HUDEP-2 (cell line): ENCODE measurements at regions not wholly inside any gene's neighbourhood (a gene's known extent, or its start where the extent isn't known, plus 50 kb on each side); places are given as distances from the start of the nearest gene placed in this dataset.

Experiments used
- DNase-seq, 76 experiments: peaks; one replicate each; lab custom pipeline; 2025; ENCODE audit not compliant: unreplicated experiment in 76 of 76; lab: John Stamatoyannopoulos, UW

- no peak for DNase-seq
Measured at GRCh38 chr9:113695901-113696300, 180.2 kb upstream of the ZNF618 start.

GRCh38 chr9:113701774-113702755 is 174.0 kb upstream of the ZNF618 start:
- DNase-seq, result no peak

DNA sequence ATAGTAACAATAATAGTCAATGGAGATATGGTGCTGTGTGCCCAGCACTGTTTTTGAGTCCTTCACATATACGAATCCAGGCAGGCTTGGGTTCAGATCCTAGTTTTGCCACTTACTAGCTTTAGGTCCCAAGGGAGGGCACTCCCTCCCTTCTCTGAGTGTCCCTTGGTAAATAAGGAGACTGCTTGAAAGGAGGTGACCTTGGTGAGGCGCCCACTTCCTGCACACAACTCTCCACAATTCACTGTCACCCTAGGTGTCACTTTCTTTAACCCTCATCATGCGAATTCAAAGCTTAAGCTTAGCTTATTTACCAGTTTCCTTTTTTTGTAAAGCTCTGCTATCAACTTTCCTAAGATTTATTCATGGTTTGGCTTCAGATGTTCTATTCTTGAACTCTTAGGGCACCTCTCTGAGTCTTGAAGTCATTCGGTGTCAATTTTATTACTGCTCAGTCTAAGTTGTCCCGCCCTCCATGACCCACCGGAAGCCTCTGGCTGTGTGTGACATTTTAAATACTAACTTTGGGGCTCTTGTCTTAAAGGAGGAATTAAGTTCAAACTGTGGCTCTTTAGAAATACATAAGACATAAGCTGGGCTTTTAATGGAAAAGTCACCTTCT is 170.7 kb upstream of the ZNF618 start:
- DNase-seq, result no peak

DNA sequence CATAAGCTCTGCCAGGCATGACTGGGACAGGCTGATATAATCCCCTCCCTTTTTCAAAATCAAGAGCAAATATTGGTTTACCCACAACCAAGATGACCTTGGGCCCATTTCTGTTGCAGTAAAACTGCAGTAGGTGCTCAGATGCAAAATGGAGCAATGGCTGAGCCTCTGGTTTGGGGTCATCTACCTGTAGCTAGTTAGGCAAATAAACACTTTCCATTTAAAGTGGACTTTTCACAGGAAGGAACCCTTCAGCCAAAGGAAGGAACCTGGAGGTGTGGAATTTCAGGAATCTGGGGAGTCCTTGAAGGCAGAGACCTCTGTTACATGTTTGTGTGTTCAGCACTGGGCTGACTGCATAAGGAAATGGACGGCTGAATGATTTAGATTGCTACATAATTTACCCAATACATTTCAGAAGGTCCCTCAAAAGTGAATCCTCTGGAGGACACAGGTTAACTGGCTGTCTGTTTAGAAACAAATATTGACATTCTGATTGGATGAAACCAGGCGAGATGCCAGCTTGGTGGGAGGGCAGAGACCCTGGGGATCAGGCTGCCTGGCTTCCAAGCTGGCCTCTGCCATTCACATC is 170.1 kb upstream of the ZNF618 start:
- DNase-seq, result no peak

GRCh38 chr9:113707953-113708695 is 168.0 kb upstream of the ZNF618 start:
- no peak for DNase-seq

DNA sequence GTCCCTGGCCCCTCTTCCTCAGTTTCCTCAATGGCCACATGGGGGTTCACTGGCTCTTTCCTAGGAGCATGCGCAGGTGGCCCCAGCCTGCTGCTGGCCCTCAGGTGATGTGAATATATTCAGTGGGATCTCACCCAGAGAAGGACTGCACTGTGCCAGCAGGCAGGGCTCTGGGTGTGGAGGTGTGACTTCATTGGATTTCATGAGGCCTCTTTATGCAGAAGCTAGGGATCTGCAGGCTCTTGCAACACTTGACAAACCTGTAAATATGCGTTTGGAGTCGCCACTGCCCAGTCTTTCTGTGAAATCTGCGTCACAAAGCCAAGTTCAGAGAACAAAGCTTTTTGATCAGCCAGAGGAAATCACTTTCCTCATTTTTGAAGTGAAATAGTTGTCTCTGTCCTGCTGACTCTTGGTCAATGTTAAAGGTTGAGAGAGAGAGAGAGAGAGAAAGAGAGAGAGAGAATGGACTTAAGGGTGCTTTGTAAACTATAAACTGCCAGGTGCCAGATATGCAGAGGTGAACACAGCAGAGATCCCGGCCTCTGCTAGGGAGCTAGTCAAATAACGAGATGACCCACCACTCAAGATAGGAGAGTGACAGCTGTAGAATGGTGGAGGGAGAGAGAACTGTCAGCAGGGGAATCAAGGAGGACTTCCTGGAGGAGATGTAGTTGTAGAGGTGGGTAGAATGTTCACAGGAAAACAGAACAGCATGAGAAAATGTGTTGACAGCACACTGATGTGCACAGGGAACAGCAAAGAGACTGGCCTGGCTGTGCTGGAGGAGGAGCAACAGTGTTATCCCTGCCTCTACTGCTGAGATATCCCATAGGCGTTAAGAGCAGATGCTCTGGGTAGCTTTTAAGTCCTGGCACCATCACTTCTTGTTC is 167.0 kb upstream of the ZNF618 start:
- no peak for DNase-seq

DNA sequence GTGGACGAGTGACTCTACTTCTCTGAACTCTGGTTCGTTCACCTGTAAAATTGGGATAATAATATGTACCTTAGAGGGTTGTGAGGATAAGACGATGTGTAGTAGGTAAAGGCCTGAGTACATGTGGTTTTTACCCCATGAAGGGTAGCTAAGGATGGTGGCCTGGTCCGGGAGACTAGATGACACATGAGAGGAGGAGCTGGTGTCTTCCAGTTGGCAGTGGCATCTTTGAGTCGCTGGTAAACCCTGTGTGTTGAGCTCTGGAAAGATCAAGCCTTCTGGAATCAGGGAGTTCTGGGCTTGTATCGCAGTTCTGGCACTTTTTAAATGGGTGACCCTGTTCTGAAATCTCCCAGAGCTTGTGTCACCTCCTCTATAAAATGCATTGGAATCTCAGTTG is 166.4 kb upstream of the ZNF618 start:
- no peak for DNase-seq

DNA sequence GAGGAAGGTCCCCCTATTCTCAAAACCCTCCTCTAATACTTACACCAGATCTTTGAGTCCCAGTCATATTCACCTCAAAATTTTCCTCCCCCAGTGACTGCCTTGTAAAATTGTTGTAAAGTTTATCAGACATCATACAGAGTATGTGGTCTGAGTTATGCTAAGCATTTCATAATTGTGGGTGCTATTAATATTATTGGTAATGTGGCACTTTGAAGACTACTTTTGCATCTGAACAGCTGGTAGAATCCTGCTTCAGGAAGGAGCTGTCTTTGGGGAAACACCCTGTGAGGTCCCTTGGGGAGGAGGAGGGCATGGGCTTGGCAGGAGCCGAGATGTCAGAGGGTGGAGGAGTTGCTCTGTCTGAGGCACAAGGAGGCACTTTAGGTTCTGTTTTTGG is 164.9 kb upstream of the ZNF618 start:
- DNase-seq, result no peak

DNA sequence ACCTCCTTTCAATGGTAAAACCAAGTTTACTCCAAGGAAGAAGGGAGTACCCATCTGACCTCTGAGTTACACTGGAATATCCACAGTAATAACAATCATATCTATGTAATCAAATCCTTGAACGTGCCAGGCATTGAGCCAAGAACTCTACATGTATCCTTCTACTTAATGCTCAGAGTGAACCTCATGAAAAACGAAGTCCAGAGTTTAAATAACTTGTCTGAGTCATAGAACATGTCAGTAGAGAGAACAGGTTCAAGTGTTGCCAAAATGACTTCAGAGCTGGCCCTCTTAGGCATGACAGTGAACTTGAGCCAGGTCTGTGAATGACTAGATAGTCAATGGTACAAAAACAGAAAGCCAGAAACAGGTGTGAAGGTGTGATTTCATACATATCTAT is 164.1 kb upstream of the ZNF618 start:
- no peak for DNase-seq

GRCh38 chr9:113715086-113715485 is 161.0 kb upstream of the ZNF618 start:
- no peak for DNase-seq

DNA sequence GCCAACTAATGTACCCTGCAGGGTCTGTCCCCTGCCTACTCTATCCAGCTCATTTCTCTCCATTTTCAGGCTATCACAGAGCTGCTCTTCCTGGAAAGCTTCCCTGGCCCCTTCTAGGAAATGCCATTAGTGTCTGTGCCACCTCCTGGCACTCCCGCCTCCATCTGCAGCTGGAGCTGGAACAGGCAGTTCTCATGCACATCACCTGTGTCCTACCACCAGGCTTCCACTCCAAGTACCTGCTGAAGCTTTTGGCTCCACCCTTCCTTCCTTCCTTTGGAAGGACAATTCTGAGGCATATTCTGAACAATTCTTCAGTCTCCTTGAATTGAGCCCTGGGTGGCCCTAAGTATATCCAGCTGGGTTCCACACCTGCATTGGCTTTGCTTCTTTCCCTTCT is 156.2 kb upstream of the ZNF618 start:
- no peak for DNase-seq

DNA sequence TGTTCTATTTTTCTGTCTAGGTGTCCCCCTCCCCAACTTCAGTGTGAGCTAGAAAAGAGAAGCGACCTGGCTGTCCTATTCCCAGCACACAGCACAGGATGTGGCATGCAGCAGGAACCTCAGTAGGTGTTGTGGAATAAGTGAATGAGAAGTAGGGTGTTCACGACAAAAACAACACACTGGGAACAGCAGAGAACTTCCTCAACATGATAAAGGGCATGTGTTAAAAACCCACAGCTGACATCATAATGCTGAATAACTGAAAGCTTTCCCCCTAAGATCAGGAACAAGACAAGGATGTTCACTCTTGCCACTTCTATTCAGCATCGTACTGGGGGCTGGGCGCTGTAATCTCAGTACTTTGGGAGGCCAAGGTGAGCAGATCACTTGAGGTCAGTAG is 155.6 kb upstream of the ZNF618 start:
- no peak for DNase-seq

DNA sequence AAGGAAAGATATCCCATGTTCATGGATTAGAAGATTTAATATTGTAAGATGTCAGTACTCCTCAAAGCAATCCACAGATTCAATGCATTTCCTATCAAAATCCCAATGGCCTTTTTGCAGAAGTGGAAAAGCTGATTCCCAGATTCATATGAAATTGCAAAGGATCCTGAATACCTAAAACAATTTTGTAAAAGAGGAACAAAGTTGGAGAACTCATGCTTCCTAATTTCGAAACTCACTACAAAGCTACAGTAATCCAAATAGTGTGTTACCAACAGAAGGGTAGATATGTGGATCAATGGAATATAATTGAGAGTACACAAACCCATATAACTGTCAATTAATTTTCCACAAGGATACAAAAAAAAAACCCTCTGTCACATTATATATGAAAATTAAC is 154.3 kb upstream of the ZNF618 start:
- no peak for DNase-seq

DNA sequence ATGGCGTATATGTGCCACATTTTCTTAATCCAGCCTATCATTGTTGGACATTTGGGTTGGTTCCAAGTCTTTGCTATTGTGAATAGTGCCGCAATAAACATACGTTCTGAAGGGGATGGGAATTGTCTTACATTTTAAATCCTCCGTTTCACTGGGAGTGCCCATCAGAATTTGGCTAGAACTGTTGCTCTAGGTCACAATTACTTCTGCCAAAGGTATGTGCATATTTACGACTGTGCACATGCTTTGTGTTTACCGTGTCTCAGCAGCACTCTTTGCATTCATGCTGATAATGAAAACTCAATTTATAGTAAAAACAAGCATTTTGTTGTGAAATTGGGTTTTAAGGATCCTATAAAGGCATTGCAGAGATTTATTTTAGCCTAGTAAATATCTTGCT is 151.9 kb upstream of the ZNF618 start:
- DNase-seq, result no peak

DNA sequence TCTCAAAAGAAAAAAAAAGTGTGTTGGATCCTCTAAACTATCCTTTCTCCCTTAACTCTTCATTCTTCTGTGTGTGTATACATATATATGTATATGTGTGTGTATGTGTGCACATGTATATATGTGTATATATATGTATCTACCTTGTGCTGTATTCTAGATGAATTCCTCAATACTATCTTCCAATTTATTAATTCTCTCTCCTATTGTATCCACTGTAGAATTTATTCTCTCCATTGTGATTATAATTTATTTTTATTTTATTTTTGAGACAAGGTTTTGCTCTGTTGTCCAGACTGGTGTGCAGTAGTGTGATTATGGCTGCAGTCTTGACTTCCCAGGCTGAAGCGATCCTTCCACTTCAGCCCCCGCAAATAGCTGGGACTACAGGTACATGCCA is 147.1 kb upstream of the ZNF618 start:
- no peak for DNase-seq

DNA sequence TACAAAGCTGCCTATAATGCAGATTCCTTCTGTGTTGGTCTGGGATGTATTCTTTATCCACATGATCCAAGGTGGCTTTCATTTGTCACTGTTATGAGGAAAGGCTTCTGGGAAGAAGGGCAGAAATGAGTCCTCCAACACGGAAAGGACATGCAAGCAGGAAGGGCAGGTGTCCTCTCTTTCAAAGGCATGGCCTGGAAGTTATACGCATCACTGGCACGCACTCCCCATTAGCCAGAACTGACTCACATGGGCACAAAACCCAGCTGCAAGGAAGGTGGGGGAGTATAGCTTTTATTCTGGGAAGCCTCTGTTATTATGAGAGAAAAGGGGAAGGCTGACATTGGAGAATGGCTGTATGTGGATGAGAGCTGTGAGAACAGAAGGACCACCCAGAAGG is 141.3 kb upstream of the ZNF618 start:
- DNase-seq, result no peak

DNA sequence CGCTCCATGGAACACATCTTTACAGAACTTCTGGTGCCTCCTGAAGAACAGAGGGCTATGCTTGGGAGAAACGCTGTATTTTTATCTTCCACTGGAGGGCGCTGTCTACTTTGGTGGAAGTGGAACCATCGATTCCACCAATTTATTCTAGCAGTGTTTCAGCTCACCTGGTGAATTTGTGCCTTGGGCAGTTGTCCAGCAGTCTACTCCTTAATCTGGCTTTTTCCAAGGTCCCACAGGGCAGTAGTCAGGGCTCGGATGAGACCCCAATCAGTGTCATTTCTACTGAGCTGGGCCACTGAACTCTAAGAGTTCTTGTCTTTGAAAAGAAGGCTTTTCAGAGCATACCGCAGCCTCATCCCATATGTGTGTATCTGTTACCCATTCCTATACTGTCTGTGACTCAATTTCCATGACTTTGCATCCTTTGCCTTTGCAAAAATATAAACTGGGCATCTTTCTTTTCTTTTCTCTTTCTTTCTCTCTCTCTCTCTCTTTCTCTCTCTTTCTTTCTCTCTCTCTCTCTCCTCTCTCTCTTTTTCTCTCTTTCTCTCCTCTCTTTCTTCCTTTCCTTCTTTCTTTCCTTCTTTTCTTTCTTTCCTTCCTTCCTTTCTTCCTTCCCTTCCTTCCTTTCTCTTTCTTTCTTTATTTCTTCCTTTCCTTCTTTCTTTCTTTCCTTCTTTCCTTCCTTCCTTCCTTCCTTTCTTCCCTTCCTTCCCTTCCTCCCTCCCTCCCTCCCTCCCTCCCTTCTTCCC is 138.4 kb upstream of the ZNF618 start:
- DNase-seq, result peak in 23 of 76 experiments; percentile 2 to 54 (median 21)

DNA sequence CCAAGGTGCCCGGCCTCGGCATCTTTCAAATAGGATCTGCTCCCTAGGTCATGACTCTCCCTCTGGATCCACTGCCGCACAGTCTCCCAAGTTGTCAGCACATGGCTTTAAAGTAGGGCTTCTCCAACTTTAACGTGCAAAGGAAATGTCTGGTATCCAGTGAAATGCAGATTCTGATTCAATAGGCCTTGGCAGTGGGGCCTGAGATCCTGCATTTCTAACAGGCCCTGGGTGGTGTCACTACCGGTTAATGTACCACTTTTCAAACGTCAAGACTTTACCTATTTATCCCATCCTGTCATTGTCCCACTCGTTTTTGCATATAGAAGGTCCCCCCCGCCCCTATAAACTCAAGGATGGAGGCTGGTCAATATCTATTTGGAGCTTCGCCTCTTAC is 137.6 kb upstream of the ZNF618 start:
- DNase-seq, result no peak

GRCh38 chr9:113738893-113739604 is 137.1 kb upstream of the ZNF618 start:
- DNase-seq, result no peak
